WTC11 (cell line): ENCODE measurements at regions not wholly inside any gene's neighbourhood (a gene's known extent, or its start where the extent isn't known, plus 50 kb on each side); places are given as distances from the start of the nearest gene placed in this dataset.

ENCODE experiments used
- AR ChIP-seq: fragments of 250-450 bp; sonication (Bioruptor Pico); IDR thresholded peaks from 2 replicates; pipeline ENCODE4 v1.9.0; 2021; ENCODE audit warnings: mild to moderate bottlenecking
- CDX4 ChIP-seq: fragments of 250-450 bp; sonication (Bioruptor Pico); IDR thresholded peaks from 2 replicates; pipeline ENCODE4 v1.9.0; 2021; ENCODE audit warnings: moderate library complexity, mild to moderate bottlenecking, inconsistent platforms, borderline replicate concordance
- CREM ChIP-seq: sonication (generic); formaldehyde crosslinking; IDR thresholded peaks from 2 replicates; pipeline ENCODE4 v1.8.1; 2022; ENCODE audit warnings: mild to moderate bottlenecking, missing genetic modification reagents, moderate library complexity
- E2F4 ChIP-seq: sonication (generic); formaldehyde crosslinking; IDR thresholded peaks from 2 replicates; pipeline ENCODE4 v1.8.1; 2022; ENCODE audit warnings: low read depth, mild to moderate bottlenecking, moderate library complexity, missing genetic modification reagents, borderline replicate concordance
- RORB ChIP-seq: fragments of 250-450 bp; sonication (Bioruptor Pico); IDR thresholded peaks from 2 replicates; pipeline ENCODE4 v1.9.0; 2021; ENCODE audit warnings: mild to moderate bottlenecking
- SOX15 ChIP-seq: fragments of 250-450 bp; sonication (Bioruptor Pico); IDR thresholded peaks from 2 replicates; pipeline ENCODE4 v1.9.0; 2021; ENCODE audit warnings: mild to moderate bottlenecking
- STAT6 ChIP-seq: sonication (generic); formaldehyde crosslinking; conservative IDR thresholded peaks from 2 replicates; pipeline ENCODE4 v1.8.1; 2023; ENCODE audit warnings: mild to moderate bottlenecking, low read depth, missing genetic modification reagents, moderate library complexity
- ZNF138 ChIP-seq: sonication (generic); formaldehyde crosslinking; conservative IDR thresholded peaks from 2 replicates; pipeline ENCODE4 v1.8.1; 2022; ENCODE audit warnings: mild to moderate bottlenecking, moderate library complexity, missing genetic modification reagents
- ZNF232 ChIP-seq: sonication (generic); formaldehyde crosslinking; IDR thresholded peaks from 2 replicates; pipeline ENCODE4 v1.8.0; 2022; ENCODE audit warnings: mild to moderate bottlenecking, missing genetic modification reagents
- ZNF416 ChIP-seq: fragments of 250-450 bp; sonication (Bioruptor Pico); IDR thresholded peaks from 2 replicates; pipeline ENCODE4 v1.9.0; 2021; ENCODE audit warnings: mild to moderate bottlenecking, inconsistent platforms
- ZNF671 ChIP-seq: fragments of 250-450 bp; sonication (Bioruptor Pico); IDR thresholded peaks from 2 replicates; pipeline ENCODE4 v1.8.0; 2021; ENCODE audit warnings: mild to moderate bottlenecking
- TF ChIP-seq, protein P1 (sequence below): fragments of 250-450 bp; sonication (Bioruptor Pico); IDR thresholded peaks from 2 replicates; pipeline ENCODE4 v1.9.0; 2021; ENCODE audit warnings: mild to moderate bottlenecking, borderline replicate concordance
- TF ChIP-seq, protein P2 (sequence below): sonication (generic); formaldehyde crosslinking; IDR thresholded peaks from 2 replicates; pipeline ENCODE4 v1.8.0; 2022; ENCODE audit warnings: mild to moderate bottlenecking, missing genetic modification reagents

- no peak for TF ChIP-seq ZNF416 (CRISPR knock-in tag)
- TF ChIP-seq E2F4 (CRISPR knock-in tag), result no peak
- TF ChIP-seq ZNF671, result no peak
- no peak for TF ChIP-seq ZNF138 (CRISPR knock-in tag)
- no peak for TF ChIP-seq RORB (CRISPR knock-in tag)
- no peak for TF ChIP-seq ZNF232 (CRISPR knock-in tag)
- no peak for TF ChIP-seq SOX15 (CRISPR knock-in tag)
- TF ChIP-seq STAT6 (CRISPR knock-in tag), result no peak
- no peak for TF ChIP-seq CREM (CRISPR knock-in tag)
- TF ChIP-seq, protein P1, sequence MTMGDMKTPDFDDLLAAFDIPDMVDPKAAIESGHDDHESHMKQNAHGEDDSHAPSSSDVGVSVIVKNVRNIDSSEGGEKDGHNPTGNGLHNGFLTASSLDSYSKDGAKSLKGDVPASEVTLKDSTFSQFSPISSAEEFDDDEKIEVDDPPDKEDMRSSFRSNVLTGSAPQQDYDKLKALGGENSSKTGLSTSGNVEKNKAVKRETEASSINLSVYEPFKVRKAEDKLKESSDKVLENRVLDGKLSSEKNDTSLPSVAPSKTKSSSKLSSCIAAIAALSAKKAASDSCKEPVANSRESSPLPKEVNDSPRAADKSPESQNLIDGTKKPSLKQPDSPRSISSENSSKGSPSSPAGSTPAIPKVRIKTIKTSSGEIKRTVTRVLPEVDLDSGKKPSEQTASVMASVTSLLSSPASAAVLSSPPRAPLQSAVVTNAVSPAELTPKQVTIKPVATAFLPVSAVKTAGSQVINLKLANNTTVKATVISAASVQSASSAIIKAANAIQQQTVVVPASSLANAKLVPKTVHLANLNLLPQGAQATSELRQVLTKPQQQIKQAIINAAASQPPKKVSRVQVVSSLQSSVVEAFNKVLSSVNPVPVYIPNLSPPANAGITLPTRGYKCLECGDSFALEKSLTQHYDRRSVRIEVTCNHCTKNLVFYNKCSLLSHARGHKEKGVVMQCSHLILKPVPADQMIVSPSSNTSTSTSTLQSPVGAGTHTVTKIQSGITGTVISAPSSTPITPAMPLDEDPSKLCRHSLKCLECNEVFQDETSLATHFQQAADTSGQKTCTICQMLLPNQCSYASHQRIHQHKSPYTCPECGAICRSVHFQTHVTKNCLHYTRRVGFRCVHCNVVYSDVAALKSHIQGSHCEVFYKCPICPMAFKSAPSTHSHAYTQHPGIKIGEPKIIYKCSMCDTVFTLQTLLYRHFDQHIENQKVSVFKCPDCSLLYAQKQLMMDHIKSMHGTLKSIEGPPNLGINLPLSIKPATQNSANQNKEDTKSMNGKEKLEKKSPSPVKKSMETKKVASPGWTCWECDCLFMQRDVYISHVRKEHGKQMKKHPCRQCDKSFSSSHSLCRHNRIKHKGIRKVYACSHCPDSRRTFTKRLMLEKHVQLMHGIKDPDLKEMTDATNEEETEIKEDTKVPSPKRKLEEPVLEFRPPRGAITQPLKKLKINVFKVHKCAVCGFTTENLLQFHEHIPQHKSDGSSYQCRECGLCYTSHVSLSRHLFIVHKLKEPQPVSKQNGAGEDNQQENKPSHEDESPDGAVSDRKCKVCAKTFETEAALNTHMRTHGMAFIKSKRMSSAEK (CRISPR knock-in tag), result no peak
- TF ChIP-seq AR (CRISPR knock-in tag), result no peak
- TF ChIP-seq CDX4 (CRISPR knock-in tag), result no peak
- TF ChIP-seq, protein P2, sequence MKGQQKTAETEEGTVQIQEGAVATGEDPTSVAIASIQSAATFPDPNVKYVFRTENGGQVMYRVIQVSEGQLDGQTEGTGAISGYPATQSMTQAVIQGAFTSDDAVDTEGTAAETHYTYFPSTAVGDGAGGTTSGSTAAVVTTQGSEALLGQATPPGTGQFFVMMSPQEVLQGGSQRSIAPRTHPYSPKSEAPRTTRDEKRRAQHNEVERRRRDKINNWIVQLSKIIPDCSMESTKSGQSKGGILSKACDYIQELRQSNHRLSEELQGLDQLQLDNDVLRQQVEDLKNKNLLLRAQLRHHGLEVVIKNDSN (CRISPR knock-in tag), result peak; percentile 49; the same call in 1 of the 2 replicates
- TF ChIP-seq, all 79 proteins: peak for 4
Measured at GRCh38 chr12:131608740-131609690, 101.9 kb upstream of the SFSWAP start (continued).
